SK-N-MC (cell line): ENCODE measurements at regions not wholly inside any gene's neighbourhood (a gene's known extent, or its start where the extent isn't known, plus 50 kb on each side); places are given as distances from the start of the nearest gene placed in this dataset.

Experiments used
- EZH2 ChIP-seq: fragments of 200-600 bp; sonication (generic); IDR thresholded peaks from one replicate; pipeline ENCODE4 v1.6.1; 2017; ENCODE audit warnings: antibody characterized with exemption
- POLR2AphosphoS5 ChIP-seq: IDR thresholded peaks from 2 replicates; pipeline ENCODE4 v1.6.1; 2012; ENCODE audit warnings: mild to moderate bottlenecking, low read depth, low read length, borderline replicate concordance

GRCh38 chr10:118960157-118961090 is 69.1 kb upstream of the NANOS1 start:
- no peak for TF ChIP-seq POLR2AphosphoS5
- no peak for TF ChIP-seq EZH2
